Central memory CD8-positive, alpha-beta T cell (primary cell): ENCODE measurements at regions not wholly inside any gene's neighbourhood (a gene's known extent, or its start where the extent isn't known, plus 50 kb on each side); places are given as distances from the start of the nearest gene placed in this dataset.
A peak's percentile ranks its signal among the peaks of the same experiment; 100 is the strongest.

Experiments used
- ATAC-seq: fragments of 150-1000 bp; cut with Tn5 transposase; replicated peaks from 2 replicates; pipeline ENCODE4 v1.10.0; 2022; ENCODE audit warnings: mild to moderate bottlenecking, moderate FRiP score, moderate number of reproducible peaks; ENCODE audit not compliant: poor library complexity, severe bottlenecking; ENCODE audit errors: extremely low read depth
- DNase-seq, 2 donors: peaks; one replicate each; pipeline ENCODE4 v3.0.0; 2021; ENCODE audit warnings: low spot score in 2 of 2
- H3K27ac Mint-ChIP-seq: one replicate; pipeline ENCODE4 v1.8.0; 2022; ENCODE audit warnings: low read depth, mild to moderate bottlenecking, moderate library complexity, mixed read lengths
- H3K27me3 Mint-ChIP-seq: one replicate; pipeline ENCODE4 v1.8.0; 2022; ENCODE audit warnings: mixed read lengths
- H3K36me3 Mint-ChIP-seq: one replicate; pipeline ENCODE4 v1.8.0; 2022; ENCODE audit warnings: mild to moderate bottlenecking, moderate library complexity, mixed read lengths; ENCODE audit not compliant: insufficient read depth
- H3K4me1 Mint-ChIP-seq: one replicate; pipeline ENCODE4 v1.8.0; 2022; ENCODE audit warnings: mixed read lengths
- H3K4me3 Mint-ChIP-seq: one replicate; pipeline ENCODE4 v1.8.0; 2022; ENCODE audit warnings: mild to moderate bottlenecking, moderate library complexity, mixed read lengths
- H3K9me3 Mint-ChIP-seq: one replicate; pipeline ENCODE4 v1.8.0; 2022; ENCODE audit warnings: mixed read lengths

- DNase-seq (no peak), ATAC-seq (no peak)
- Mint-ChIP-seq H3K9me3 (no peaks in the 10 kb centered on the region), H3K36me3 (no peaks in the 10 kb centered on the region), H3K27ac (no peak overlapping the region), H3K4me3 (no peak overlapping the region), H3K27me3 (no peaks in the 10 kb centered on the region), H3K4me1 (peaks cover 24% of the 10 kb centered on the region)
Observed at GRCh38 chr3:106007512-106007911, 138.7 kb upstream of the CBLB start.

- no peaks in the 10 kb centered on the region for H3K27me3 Mint-ChIP-seq
- no peaks in the 10 kb centered on the region for H3K9me3 Mint-ChIP-seq
- peaks cover 17% of the 10 kb centered on the region for H3K4me1 Mint-ChIP-seq
- H3K4me3 Mint-ChIP-seq: no peak overlapping the region
- DNase-seq (no peak), ATAC-seq (no peak)
- H3K27ac Mint-ChIP-seq: no peak overlapping the region
- no peaks in the 10 kb centered on the region for H3K36me3 Mint-ChIP-seq
Observed at GRCh38 chr3:106008766-106009165, 140.0 kb upstream of the CBLB start.

- peak overlapping the region; percentile 19 for H3K27ac Mint-ChIP-seq
- H3K4me3 Mint-ChIP-seq: no peak overlapping the region
- H3K27me3 Mint-ChIP-seq: no peaks in the 10 kb centered on the region
- no peaks in the 10 kb centered on the region for H3K36me3 Mint-ChIP-seq
- H3K9me3 Mint-ChIP-seq: no peaks in the 10 kb centered on the region
- peaks cover 10% of the 10 kb centered on the region for H3K4me1 Mint-ChIP-seq
- ATAC-seq (no peak), DNase-seq (no peak)
Observed at GRCh38 chr3:106010829-106011228, 142.0 kb upstream of the CBLB start.

GRCh38 chr3:106013971-106014370, 145.2 kb upstream of the CBLB start:
- Mint-ChIP-seq H3K4me3 (no peak overlapping the region), H3K27ac (no peak overlapping the region), H3K36me3 (no peaks in the 10 kb centered on the region), H3K27me3 (no peaks in the 10 kb centered on the region), H3K9me3 (no peaks in the 10 kb centered on the region), H3K4me1 (peaks cover 10% of the 10 kb centered on the region)
- ATAC-seq: no peak
- no peak for DNase-seq

- H3K27me3 Mint-ChIP-seq: no peaks in the 10 kb centered on the region
- no peaks in the 10 kb centered on the region for H3K9me3 Mint-ChIP-seq
- H3K4me3 Mint-ChIP-seq: no peak overlapping the region
- DNase-seq (no peak), ATAC-seq (no peak)
- H3K36me3 Mint-ChIP-seq: no peaks in the 10 kb centered on the region
- no peak overlapping the region for H3K27ac Mint-ChIP-seq
- H3K4me1 Mint-ChIP-seq: peaks cover 10% of the 10 kb centered on the region
Observed at GRCh38 chr3:106014518-106014917, 145.7 kb upstream of the CBLB start.

GRCh38 chr3:106014971-106015370, 146.2 kb upstream of the CBLB start:
- no peak for DNase-seq
- no peak overlapping the region for H3K27ac Mint-ChIP-seq
- no peak overlapping the region for H3K4me3 Mint-ChIP-seq
- H3K36me3 Mint-ChIP-seq: no peaks in the 10 kb centered on the region
- H3K9me3 Mint-ChIP-seq: no peaks in the 10 kb centered on the region
- H3K27me3 Mint-ChIP-seq: no peaks in the 10 kb centered on the region
- peaks cover 10% of the 10 kb centered on the region for H3K4me1 Mint-ChIP-seq
- ATAC-seq: no peak

- H3K27ac Mint-ChIP-seq: no peak overlapping the region
- H3K9me3 Mint-ChIP-seq: no peaks in the 10 kb centered on the region
- no peaks in the 10 kb centered on the region for H3K36me3 Mint-ChIP-seq
- DNase-seq (no peak), ATAC-seq (no peak)
- no peaks in the 10 kb centered on the region for H3K4me1 Mint-ChIP-seq
- H3K27me3 Mint-ChIP-seq: no peaks in the 10 kb centered on the region
- H3K4me3 Mint-ChIP-seq: no peak overlapping the region
Observed at GRCh38 chr3:106018102-106018501, 149.3 kb upstream of the CBLB start.

- Mint-ChIP-seq H3K9me3 (no peaks in the 10 kb centered on the region), H3K27ac (no peak overlapping the region), H3K4me1 (no peaks in the 10 kb centered on the region), H3K36me3 (no peaks in the 10 kb centered on the region), H3K4me3 (no peak overlapping the region), H3K27me3 (no peaks in the 10 kb centered on the region)
- DNase-seq: no peak
- no peak for ATAC-seq
Observed at GRCh38 chr3:106018929-106019550, 150.2 kb upstream of the CBLB start.

- DNase-seq: no peak
- Mint-ChIP-seq H3K36me3 (no peaks in the 10 kb centered on the region), H3K4me3 (no peak overlapping the region), H3K4me1 (peaks cover 8% of the 10 kb centered on the region), H3K27me3 (no peaks in the 10 kb centered on the region), H3K27ac (no peak overlapping the region), H3K9me3 (no peaks in the 10 kb centered on the region)
- no peak for ATAC-seq
Observed at GRCh38 chr3:106022913-106023312, 154.1 kb upstream of the CBLB start.

GRCh38 chr3:106025151-106025722, 156.4 kb upstream of the CBLB start:
- DNase-seq: no peak
- no peaks in the 10 kb centered on the region for H3K36me3 Mint-ChIP-seq
- H3K4me3 Mint-ChIP-seq: no peak overlapping the region
- no peak overlapping the region for H3K27ac Mint-ChIP-seq
- H3K4me1 Mint-ChIP-seq: peaks cover 8% of the 10 kb centered on the region
- H3K9me3 Mint-ChIP-seq: no peaks in the 10 kb centered on the region
- ATAC-seq: no peak
- H3K27me3 Mint-ChIP-seq: no peaks in the 10 kb centered on the region

- H3K27ac Mint-ChIP-seq: no peak overlapping the region
- no peaks in the 10 kb centered on the region for H3K36me3 Mint-ChIP-seq
- H3K4me3 Mint-ChIP-seq: no peak overlapping the region
- DNase-seq: no peak
- H3K27me3 Mint-ChIP-seq: no peaks in the 10 kb centered on the region
- no peaks in the 10 kb centered on the region for H3K9me3 Mint-ChIP-seq
- H3K4me1 Mint-ChIP-seq: peaks cover 27% of the 10 kb centered on the region
- ATAC-seq: no peak
Observed at GRCh38 chr3:106029954-106030626, 161.3 kb upstream of the CBLB start.

GRCh38 chr3:106030627-106030963, 161.8 kb upstream of the CBLB start:
- H3K27ac Mint-ChIP-seq: no peak overlapping the region
- DNase-seq: no peak

GRCh38 chr3:106032479-106032878, 163.7 kb upstream of the CBLB start:
- ATAC-seq: no peak

More at GRCh38 chr3:106030627-106030963, 161.8 kb upstream of the CBLB start:
- H3K4me1 Mint-ChIP-seq: peaks cover 25% of the 10 kb centered on the region
- H3K4me3 Mint-ChIP-seq: no peak overlapping the region
- H3K36me3 Mint-ChIP-seq: no peaks in the 10 kb centered on the region
- no peak for ATAC-seq
- H3K9me3 Mint-ChIP-seq: no peaks in the 10 kb centered on the region
- H3K27me3 Mint-ChIP-seq: no peaks in the 10 kb centered on the region

More at GRCh38 chr3:106032479-106032878, 163.7 kb upstream of the CBLB start:
- peak overlapping the region; percentile 5 for H3K27ac Mint-ChIP-seq
- no peak overlapping the region for H3K4me3 Mint-ChIP-seq
- no peaks in the 10 kb centered on the region for H3K27me3 Mint-ChIP-seq
- no peaks in the 10 kb centered on the region for H3K9me3 Mint-ChIP-seq
- peaks cover 25% of the 10 kb centered on the region for H3K4me1 Mint-ChIP-seq
- H3K36me3 Mint-ChIP-seq: no peaks in the 10 kb centered on the region
- no peak for DNase-seq
